GM23248 (cell line): ENCODE measurements at regions not wholly inside any gene's neighbourhood (a gene's known extent, or its start where the extent isn't known, plus 50 kb on each side); places are given as distances from the start of the nearest gene placed in this dataset.

Experiments
- EZH2 ChIP-seq: fragments of 200-600 bp; sonication (generic); IDR thresholded peaks from 2 replicates; pipeline ENCODE4 v1.6.1; 2018; ENCODE audit warnings: antibody characterized with exemption, mild to moderate bottlenecking; ENCODE audit not compliant: insufficient read depth, poor library complexity, severe bottlenecking
- EZH2phosphoT487 ChIP-seq: fragments of 200-600 bp; sonication (generic); IDR thresholded peaks from 2 replicates; pipeline ENCODE4 v1.6.1; 2018; ENCODE audit warnings: antibody characterized with exemption, moderate library complexity, mild to moderate bottlenecking, low read depth; ENCODE audit not compliant: insufficient read depth

- TF ChIP-seq EZH2 (no peak), EZH2phosphoT487 (no peak)
These were observed 381.2 kb upstream of the FAR2 start for GRCh38 chr12:28767836-28768348.
